Body of pancreas (tissue), 4 donors: ENCODE measurements at regions not wholly inside any gene's neighbourhood (a gene's known extent, or its start where the extent isn't known, plus 50 kb on each side); places are given as distances from the start of the nearest gene placed in this dataset.
A peak's percentile ranks its signal among the peaks of the same experiment; 100 is the strongest.

ENCODE experiments used
- ATAC-seq: fragments of 150-250 bp; one replicate; pipeline ENCODE4 v1.9.1; 2016
- DNase-seq, 4 donors: peaks; one replicate each; pipeline ENCODE4 v3.0.0-alpha.2; 2019
- H3K27ac ChIP-seq, 4 donors: fragments of 200-600 bp; sonication (generic); 1 replicate in 3 of 4; 2 replicates in 1 of 4; pipeline versions ENCODE4 v1.5.1 to v1.6.1; 2016 to 2019; ENCODE audit warnings: mild to moderate bottlenecking in 1 of 4, mixed read lengths in 1 of 4, moderate library complexity in 1 of 4
- H3K27me3 ChIP-seq, 2 donors: fragments of 200-600 bp; sonication (generic); one replicate each; pipeline ENCODE4 v1.6.0; 2016; ENCODE audit warnings: mild to moderate bottlenecking in 1 of 2
- H3K36me3 ChIP-seq, 2 donors: fragments of 200-600 bp; sonication (generic); replicated peaks in 1 of 2; 2 replicates each; pipeline ENCODE4 v1.5.1; 2016; ENCODE audit warnings: low read depth in 2 of 2; ENCODE audit not compliant: insufficient read depth in 1 of 2
- H3K4me1 ChIP-seq: fragments of 200-600 bp; sonication (generic); one replicate; pipeline ENCODE4 v1.6.0; 2016
- H3K4me3 ChIP-seq, 2 donors: fragments of 200-600 bp; sonication (generic); 1 replicate in 1 of 2; 2 replicates in 1 of 2; pipeline ENCODE4 v1.5.1; 2016 to 2019
- H3K9me3 ChIP-seq, 3 donors: fragments of 200-600 bp; sonication (generic); 1 replicate in 2 of 3; 2 replicates in 1 of 3; pipeline ENCODE4 v1.5.1; 2016
- POLR2A ChIP-seq, 3 donors: fragments of 450-650 bp; IDR thresholded peaks; one replicate each; pipeline ENCODE4 v1.6.1; 2016; ENCODE audit warnings: antibody characterized with exemption in 3 of 3, mild to moderate bottlenecking in 2 of 3
- WGBS, 2 donors: methylation state at CpG; one replicate each; pipeline ENCODE4 v1.1.5; 2017; 5-methylcytosine and 5-hydroxymethylcytosine counted together
- intact Hi-C: fragments of 100-400 bp; cut with DNase I; formaldehyde crosslinking; loops from one replicate; pipeline ENCODE4 v1.15.1; 2023
- TF ChIP-seq, protein P1 (sequence below), 7 experiments: fragments of 450-650 bp in 4 of 7; fragments of 200-600 bp in 3 of 7; sonication (generic) in 3 of 7; IDR thresholded peaks; one replicate each; pipeline ENCODE4 v1.5.1; 2016 to 2019; ENCODE audit warnings: antibody characterized with exemption in 7 of 7

DNA sequence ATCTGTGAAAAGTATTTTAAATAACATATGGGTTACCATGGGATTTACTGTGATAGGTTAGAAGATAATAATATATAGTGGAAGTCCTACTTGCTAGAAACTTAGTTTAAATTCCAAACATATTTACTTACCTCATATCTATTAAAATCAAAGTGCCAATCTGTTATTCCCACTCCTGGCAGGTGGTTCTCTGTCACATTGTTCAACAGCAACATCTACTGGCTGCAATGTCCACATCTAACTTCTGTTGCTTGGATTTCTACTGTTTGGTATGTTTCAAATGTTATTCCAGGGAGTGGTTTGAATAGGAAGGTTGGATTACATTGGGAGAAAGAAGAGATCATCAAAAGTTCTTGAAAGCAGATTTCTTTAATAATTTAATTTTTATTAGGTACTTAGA is 122.5 kb upstream of the NCAM2 start:
- intact Hi-C loops = no loop called here
- TF ChIP-seq POLR2A (IDR thresholded peaks at IDR 0.05) = no peak
- TF ChIP-seq, protein P1, sequence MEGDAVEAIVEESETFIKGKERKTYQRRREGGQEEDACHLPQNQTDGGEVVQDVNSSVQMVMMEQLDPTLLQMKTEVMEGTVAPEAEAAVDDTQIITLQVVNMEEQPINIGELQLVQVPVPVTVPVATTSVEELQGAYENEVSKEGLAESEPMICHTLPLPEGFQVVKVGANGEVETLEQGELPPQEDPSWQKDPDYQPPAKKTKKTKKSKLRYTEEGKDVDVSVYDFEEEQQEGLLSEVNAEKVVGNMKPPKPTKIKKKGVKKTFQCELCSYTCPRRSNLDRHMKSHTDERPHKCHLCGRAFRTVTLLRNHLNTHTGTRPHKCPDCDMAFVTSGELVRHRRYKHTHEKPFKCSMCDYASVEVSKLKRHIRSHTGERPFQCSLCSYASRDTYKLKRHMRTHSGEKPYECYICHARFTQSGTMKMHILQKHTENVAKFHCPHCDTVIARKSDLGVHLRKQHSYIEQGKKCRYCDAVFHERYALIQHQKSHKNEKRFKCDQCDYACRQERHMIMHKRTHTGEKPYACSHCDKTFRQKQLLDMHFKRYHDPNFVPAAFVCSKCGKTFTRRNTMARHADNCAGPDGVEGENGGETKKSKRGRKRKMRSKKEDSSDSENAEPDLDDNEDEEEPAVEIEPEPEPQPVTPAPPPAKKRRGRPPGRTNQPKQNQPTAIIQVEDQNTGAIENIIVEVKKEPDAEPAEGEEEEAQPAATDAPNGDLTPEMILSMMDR (IDR thresholded peaks at IDR 0.05) = no peak
- Histone ChIP-seq H3K27ac (no peak overlapping the region), H3K4me1 (no peaks in the 10 kb centered on the region), H3K27me3 (no peaks in the 10 kb centered on the region), H3K4me3 (no peak overlapping the region), H3K9me3 (no peaks in the 10 kb centered on the region), H3K36me3 (no peaks in the 10 kb centered on the region)
- no peak for ATAC-seq
- no peak for DNase-seq

DNA sequence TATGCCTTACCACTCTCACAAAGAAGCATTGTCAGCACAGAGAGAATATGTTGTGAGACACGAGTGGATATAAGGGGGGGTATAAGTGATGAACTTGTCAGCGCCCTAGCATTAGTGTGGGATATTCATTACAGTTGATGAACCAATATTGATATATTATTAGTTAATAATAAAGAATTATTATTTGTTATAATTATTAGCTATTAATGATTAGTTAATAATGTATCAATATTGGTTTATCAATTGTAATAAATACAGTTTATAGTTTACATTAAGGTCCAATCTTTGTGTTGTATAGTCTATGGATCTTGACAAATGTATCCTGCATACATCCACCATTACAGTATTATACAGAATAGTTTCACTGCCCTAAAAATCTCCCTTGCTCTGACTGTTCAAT is 120.2 kb upstream of the NCAM2 start:
- DNase-seq = no peak
- intact Hi-C loops = no loop called here
- WGBS, 2 donors = 52% methylated on average over 2 of the region's 2 CpGs

DNA sequence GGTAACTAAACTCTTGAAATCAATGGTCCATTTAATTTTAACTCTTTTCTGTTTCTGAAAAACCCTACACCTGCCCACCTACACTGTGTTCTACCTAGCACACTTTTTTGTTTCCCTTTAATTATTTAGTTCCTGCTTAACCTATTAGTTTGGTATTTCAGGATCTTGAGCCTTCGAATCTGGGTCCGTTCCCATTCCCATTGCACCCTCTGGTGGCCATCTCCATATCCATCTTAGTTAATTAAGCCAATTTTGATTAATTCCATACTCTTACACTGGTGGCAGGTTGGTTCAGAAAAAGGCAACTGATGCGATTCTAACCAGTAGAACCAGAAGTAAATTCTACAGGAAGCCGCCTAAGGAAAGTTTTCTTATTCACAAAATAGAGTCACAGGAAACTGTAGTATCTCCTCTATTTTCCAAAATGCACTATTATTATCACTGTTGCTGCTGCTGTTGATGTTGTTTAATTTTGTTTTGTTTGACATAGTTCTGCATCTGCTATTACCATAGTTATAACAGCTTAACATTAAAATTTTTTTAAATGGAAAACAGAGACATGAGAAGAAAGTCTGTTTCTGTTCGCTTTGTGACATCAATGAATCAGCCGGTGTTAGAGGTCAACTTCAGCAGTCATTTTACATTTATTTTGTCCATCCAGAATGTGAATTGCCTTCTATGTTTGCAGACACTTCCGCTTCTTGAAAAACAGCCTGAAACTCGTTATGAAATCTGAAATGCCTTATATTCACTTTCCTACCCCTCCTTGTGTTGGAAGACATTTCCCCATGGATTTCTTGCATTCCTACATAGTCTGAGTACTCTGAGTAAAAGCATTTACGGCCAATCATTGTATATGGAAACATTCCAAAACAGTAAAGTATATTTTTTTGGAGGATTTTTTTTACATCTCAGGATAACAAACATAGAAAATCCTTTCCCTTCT is 115.5 kb upstream of the NCAM2 start:
- intact Hi-C loops = no loop called here
- ATAC-seq = peak; percentile 75
- 26 to 33% methylated on average over 9 of the region's 9 CpGs for WGBS, 2 donors

More for the DNA sequence above, 120.2 kb upstream of the NCAM2 start:
- Histone ChIP-seq H3K36me3 (no peaks in the 10 kb centered on the region), H3K27ac (no peak overlapping the region), H3K27me3 (no peaks in the 10 kb centered on the region), H3K9me3 (no peaks in the 10 kb centered on the region), H3K4me1 (no peaks in the 10 kb centered on the region), H3K4me3 (no peak overlapping the region)
- no peak for ATAC-seq
- no peak for TF ChIP-seq POLR2A (IDR thresholded peaks at IDR 0.05)

DNA sequence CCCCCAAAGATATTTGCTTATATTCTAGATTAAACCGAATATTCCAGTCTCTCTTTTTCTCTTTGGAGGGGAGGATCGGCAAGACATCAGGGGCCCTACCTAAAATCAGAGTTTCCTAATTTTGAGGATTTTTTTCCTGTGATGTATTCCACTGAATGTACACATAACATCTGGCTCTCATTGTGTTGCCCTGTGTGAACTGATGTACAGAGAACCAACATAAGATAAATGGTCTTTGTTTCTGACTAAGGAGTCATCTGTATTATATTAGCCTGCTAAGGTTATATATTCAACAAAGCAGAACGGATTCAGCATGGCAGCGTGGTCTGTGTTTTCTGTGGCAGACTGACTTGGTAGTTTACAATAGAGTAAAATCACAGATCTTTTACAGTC is 114.8 kb upstream of the NCAM2 start:
- no peak for DNase-seq
- Histone ChIP-seq H3K36me3 (no peaks in the 10 kb centered on the region), H3K4me1 (no peaks in the 10 kb centered on the region), H3K27me3 (no peaks in the 10 kb centered on the region), H3K9me3 (no peaks in the 10 kb centered on the region), H3K4me3 (no peak overlapping the region), H3K27ac (no peak overlapping the region)
- no peak for ATAC-seq
- intact Hi-C loops = no loop called here
- TF ChIP-seq POLR2A (IDR thresholded peaks at IDR 0.05) = no peak
- TF ChIP-seq, protein P1 (IDR thresholded peaks at IDR 0.05) = no peak
- WGBS, 2 donors = 42 to 49% methylated on average over 4 of the region's 4 CpGs

More for the DNA sequence above, 115.5 kb upstream of the NCAM2 start:
- DNase-seq = peak; percentile 33 to 56 (median 45)
- H3K36me3 ChIP-seq = no peaks in the 10 kb centered on the region
- H3K27ac ChIP-seq = no peak overlapping the region
- H3K4me3 ChIP-seq = no peak overlapping the region
- no peaks in the 10 kb centered on the region for H3K4me1 ChIP-seq
- TF ChIP-seq, protein P1 (IDR thresholded peaks at IDR 0.05) = peak; percentile 34 to 66 (median 57)
- no peak for TF ChIP-seq POLR2A (IDR thresholded peaks at IDR 0.05)
- H3K9me3 ChIP-seq = no peaks in the 10 kb centered on the region
- no peaks in the 10 kb centered on the region for H3K27me3 ChIP-seq

DNA sequence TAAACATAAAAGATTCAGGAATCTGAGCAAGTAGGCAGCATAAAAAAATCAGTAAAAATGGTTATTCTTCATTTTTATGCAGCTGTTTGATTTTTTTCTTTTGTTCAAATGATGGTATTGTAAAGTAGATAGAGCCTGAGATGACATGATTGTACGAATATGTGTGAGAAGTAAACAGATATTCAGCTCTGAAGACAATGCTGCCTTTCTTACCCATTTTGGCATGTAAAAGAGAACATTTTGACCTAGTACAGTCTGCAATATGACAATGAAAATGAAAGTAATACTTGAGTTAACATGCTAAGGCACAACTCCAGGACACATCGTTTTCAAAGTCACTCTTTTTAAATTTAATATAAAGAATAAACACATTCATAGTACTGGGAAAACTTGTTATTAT is 95.7 kb upstream of the NCAM2 start:
- Histone ChIP-seq H3K27me3 (no peaks in the 10 kb centered on the region), H3K4me3 (no peak overlapping the region), H3K36me3 (no peaks in the 10 kb centered on the region), H3K9me3 (no peaks in the 10 kb centered on the region), H3K27ac (no peak overlapping the region), H3K4me1 (no peaks in the 10 kb centered on the region)
- TF ChIP-seq POLR2A (IDR thresholded peaks at IDR 0.05) = no peak
- TF ChIP-seq, protein P1 (IDR thresholded peaks at IDR 0.05) = no peak
- ATAC-seq = no peak
- intact Hi-C loops = no loop called here
- DNase-seq = no peak
- 15 to 21% methylated on average over 2 of the region's 2 CpGs for WGBS, 2 donors
